ENCODE measurements at regions not wholly inside any gene's neighbourhood (a gene's known extent, or its start where the extent isn't known, plus 50 kb on each side); places are given as distances from the start of the nearest gene placed in this dataset.

DNA sequence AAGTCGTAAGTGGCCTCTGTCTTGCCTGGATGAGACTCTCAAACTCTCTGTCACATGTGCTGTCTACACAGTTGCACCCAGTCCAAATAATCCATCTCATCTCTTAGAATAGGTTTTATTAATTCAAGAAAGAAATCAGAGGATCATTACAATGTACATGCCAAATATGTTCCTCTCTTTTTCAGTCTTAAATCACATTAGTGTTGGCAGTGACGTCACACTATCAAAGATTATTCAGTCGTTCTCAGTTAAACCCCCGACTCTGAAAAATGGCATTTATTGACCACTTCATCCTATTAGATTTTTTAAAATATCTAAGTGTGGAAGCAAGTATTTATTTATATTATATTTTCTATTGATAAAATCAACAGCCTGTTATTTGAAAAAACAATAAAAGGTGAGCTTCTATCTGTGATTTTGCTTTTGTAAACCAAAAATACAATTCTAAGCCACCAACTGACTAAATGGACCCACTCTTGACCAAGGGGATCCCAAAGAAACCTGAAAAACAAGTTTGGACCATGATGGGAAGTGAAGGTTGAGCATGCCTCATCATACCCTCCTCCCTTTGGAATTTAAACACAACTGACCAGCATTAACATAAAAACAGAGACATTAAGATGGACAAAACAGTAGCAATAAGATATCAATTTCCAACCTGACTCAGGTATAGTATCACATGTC lies 1894.4 kb upstream of the LRRTM1 start:
- no peaks in the 10 kb centered on the region for H3K79me2 ChIP-seq (ENCODE audit: control insufficient read depth, insufficient read depth, low read length)
- TF ChIP-seq FOXM1 (IDR thresholded peaks at IDR 0.05; ENCODE audit: low read depth, low read length) (no peak), RUNX3 (IDR thresholded peaks at IDR 0.05; ENCODE audit: low read length) (no peak), TBL1XR1 (IDR thresholded peaks at IDR 0.05; ENCODE audit: low read depth, low read length) (no peak), SMC3 (IDR thresholded peaks at IDR 0.05; ENCODE audit: borderline replicate concordance, low read length) (no peak)
- TF ChIP-seq, protein P1, sequence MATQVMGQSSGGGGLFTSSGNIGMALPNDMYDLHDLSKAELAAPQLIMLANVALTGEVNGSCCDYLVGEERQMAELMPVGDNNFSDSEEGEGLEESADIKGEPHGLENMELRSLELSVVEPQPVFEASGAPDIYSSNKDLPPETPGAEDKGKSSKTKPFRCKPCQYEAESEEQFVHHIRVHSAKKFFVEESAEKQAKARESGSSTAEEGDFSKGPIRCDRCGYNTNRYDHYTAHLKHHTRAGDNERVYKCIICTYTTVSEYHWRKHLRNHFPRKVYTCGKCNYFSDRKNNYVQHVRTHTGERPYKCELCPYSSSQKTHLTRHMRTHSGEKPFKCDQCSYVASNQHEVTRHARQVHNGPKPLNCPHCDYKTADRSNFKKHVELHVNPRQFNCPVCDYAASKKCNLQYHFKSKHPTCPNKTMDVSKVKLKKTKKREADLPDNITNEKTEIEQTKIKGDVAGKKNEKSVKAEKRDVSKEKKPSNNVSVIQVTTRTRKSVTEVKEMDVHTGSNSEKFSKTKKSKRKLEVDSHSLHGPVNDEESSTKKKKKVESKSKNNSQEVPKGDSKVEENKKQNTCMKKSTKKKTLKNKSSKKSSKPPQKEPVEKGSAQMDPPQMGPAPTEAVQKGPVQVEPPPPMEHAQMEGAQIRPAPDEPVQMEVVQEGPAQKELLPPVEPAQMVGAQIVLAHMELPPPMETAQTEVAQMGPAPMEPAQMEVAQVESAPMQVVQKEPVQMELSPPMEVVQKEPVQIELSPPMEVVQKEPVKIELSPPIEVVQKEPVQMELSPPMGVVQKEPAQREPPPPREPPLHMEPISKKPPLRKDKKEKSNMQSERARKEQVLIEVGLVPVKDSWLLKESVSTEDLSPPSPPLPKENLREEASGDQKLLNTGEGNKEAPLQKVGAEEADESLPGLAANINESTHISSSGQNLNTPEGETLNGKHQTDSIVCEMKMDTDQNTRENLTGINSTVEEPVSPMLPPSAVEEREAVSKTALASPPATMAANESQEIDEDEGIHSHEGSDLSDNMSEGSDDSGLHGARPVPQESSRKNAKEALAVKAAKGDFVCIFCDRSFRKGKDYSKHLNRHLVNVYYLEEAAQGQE (IDR thresholded peaks at IDR 0.05; ENCODE audit: low read depth, low read length): no peak
- ChIA-PET RAD21 (ENCODE audit: unreplicated experiment) (no interaction called here), POLR2A (no interaction called here), SMC1A (ENCODE audit: uncharacterized antibody, unreplicated experiment) (interaction anchor here (0.8 kb wide), 1 partner anchor 404 kb away, joined by 3 read pairs; no protein-coding TSS in a partner anchor), CTCF (no interaction called here)
- H3K4me2 ChIP-seq (ENCODE audit: control insufficient read depth, insufficient read depth): no peak overlapping the region
- H3K27me3 ChIP-seq (replicated peaks in 1 of 2; ENCODE audit: control insufficient read depth in 2 of 2, insufficient read depth in 2 of 2, low read length in 1 of 2): no peaks in the 10 kb centered on the region
- H2AFZ ChIP-seq (ENCODE audit: control insufficient read depth, low read depth, low read length): no peak overlapping the region
- H3K4me1 ChIP-seq (ENCODE audit: control insufficient read depth, insufficient read depth, low read length): no peaks in the 10 kb centered on the region
- 8% methylated on average over 4 of the region's 4 CpGs for WGBS (ENCODE audit: insufficient coverage, insufficient replicate concordance, low lambda C conversion rate, missing lambda C conversion rate)
- H3K9ac ChIP-seq (ENCODE audit: control insufficient read depth, insufficient read depth, low read length): no peak overlapping the region
- ATAC-seq (no peak), DNase-seq (ENCODE audit: low read depth, low spot score) (no peak), FAIRE-seq (no peak)
- H3K9me3 ChIP-seq (replicated peaks; ENCODE audit: control insufficient read depth, insufficient read depth, low read length): no peaks in the 10 kb centered on the region
- intact Hi-C loops (cut with micrococcal nuclease; ENCODE audit: unreplicated experiment) (no loop called here), in situ Hi-C loops (cut with MboI) (no loop called here)
- no peaks in the 10 kb centered on the region for H3K36me3 ChIP-seq (ENCODE audit: control insufficient read depth in 2 of 2, insufficient read depth in 2 of 2, low read length in 1 of 2)
- no peak overlapping the region for H3K27ac ChIP-seq (ENCODE audit: control insufficient read depth, insufficient read depth)
- no peaks in the 10 kb centered on the region for H4K20me1 ChIP-seq (ENCODE audit: control insufficient read depth, insufficient read depth)
- no TSS peak for BruUV-seq (replicated peaks)
- no peak overlapping the region for H3K4me3 ChIP-seq
